Stromal cell of bone marrow (primary cell): ENCODE measurements at regions not wholly inside any gene's neighbourhood (a gene's known extent, or its start where the extent isn't known, plus 50 kb on each side); places are given as distances from the start of the nearest gene placed in this dataset.
"Not testable (repeated sequence)": the region's sequence is repeated elsewhere in the genome, so short reads cannot be mapped to it uniquely, and the experiment has no call there.

Experiments
- DNase-seq: peaks from one replicate; pipeline ENCODE4 v3.0.0-alpha.2; 2012; ENCODE audit warnings: low read depth

DNA sequence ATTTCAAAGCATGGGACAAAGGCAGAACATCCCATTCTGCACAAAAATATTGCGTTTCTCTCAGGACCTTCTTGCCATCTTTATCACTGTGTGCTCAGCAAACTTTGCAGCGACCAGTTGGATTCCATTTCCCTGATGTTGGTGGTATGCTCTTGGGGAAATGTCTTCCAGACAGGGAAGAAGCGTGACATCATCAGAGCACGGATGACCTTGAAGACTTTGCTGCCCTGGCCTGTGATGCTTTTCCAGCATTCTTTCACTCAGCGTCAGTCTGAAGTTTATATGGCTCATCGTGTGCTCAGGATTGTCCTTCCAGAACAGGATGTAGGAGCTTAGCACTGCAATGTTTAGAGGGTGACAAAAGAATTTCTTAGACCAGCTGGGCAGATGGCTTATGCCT lies 131.4 kb upstream of the F3 start:
- DNase-seq: no peak

DNA sequence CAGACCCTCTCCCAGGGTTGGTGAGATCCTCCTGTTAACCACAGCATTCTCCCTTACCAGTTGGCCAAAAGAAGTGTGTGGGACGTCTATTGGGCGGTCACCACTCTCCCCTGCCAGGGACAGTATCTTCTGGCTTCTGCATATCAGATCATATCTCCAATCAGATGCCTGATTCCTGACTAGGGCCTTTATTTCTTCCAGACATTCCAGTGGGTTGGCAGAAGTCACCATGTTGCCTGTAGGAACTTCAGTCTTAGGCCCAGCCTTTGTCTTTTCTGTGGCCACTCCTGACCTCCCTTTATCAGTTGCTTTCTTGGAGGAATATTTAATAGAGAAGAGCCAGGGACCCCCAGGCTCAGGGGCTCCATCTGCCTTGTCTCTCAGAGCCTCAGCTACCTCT lies 130.4 kb upstream of the F3 start:
- no peak for DNase-seq

DNA sequence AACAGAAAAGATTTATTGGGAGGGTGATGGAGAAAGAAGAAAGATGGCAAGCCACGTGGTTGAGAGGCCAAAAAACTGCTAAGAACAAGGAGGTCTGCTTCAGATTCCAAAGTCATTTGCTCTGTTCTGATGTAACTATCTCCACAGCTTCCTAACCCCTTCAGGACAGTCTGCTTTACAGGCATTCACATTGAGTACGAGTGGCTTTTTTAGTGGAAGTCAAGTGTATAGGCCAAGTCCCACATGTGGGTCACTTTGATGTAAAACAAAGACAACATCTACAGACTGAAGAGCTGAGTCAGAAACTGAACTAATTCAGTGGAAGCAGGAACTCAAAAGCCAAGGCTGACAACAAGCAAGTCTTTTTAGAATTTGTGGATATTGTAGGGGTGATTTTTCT lies 128.7 kb upstream of the F3 start:
- no peak for DNase-seq

DNA sequence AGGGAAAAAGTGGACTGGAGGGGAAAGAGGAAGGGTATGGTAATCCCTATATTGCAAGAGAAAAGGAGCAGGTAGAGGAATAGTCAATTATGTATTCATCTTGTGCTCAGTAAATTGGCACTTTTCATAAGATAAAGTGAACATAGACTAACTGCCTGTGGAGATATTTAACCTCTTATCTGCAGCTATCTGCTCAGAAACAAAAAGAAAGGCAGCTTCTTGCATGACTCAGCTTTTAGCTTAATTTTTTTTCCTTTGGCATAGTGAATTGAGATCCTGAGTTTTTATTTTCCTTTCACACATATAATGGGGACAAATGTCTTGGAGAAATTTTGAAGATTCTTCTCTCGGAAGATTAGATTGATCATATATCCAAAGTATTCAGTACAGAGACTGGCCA lies 127.6 kb upstream of the F3 start:
- DNase-seq: no peak

DNA sequence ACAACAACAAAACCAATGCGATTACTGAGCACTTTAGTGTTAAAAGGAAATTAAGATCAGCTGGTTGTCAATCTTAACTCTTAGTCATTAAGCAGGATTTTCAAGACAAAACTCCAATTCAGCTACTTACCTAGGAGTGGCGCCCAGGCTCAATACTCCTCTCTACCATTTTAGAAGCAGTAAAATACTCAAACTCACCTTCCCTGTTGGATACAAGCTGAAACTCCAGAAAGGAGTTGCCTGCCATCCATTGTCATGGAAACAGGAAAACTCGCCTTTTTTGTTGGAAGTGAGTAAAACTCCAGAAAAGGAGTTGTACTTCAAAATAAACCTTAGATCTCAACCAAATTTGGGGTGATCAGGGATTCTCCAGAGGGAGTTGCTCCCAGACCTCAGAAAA lies 127.0 kb upstream of the F3 start:
- DNase-seq: no peak

DNA sequence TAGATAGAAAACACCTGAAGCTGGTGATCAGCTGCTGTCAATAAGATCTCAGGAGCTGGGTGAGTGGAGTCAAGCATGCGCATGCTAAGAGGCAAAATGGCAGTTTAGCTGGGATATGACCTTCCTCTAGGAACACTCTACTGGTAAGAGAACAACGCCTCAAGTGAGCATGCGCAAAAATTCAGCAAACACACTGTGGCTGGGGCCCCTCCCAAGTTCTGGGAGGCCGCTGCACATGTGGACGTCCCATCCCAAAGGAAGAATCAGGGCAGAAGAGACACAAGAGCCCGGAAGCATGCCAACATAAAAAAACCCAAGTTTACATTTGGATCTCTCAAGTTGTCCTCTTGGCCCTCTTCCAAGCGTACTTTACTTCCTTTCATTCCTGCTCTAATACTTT lies 126.3 kb upstream of the F3 start:
- DNase-seq: no peak

DNA sequence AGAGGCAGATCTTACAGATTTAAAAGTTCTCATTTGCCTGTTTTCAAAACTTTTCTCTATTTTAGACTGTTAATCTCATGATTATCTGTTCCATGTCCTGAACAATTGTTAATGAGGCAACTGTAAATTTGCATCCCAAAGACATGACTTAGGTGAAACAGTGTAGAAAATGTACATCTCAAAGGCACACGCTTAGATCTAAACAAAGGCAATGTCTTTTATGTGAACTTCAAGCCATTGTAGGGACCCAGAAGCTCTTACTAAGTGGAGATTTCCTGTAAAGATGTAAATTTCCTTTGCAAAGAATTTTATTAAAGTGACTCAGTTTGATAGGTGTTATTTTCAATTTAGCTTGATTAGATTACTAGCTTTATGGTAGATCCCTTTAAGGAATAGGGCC lies 125.2 kb upstream of the F3 start:
- no peak for DNase-seq

DNA sequence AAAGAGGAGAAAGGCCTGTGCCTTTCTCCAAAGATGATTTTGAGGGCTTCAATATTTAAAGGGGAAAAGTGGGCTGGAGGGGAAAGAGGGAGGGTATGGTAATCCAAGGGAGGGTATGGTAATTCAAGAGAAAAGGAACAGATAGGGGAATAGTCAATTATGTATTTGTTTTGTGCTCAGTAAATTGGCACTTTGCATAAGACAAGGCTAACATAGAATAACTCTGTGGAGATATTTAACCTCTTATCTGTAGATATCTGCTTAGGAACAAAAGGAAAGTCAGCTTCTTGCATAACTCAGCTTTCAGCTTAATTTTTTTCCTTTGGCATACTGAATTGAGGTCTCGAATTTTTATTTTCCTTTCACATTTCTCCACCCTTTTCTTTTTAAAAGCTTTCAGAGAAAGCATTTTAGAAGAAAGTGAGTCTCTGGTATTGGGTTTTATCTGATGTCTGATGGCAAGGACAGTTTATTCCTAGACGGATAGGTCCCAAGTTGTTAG lies 119.9 kb upstream of the F3 start:
- DNase-seq: no peak

DNA sequence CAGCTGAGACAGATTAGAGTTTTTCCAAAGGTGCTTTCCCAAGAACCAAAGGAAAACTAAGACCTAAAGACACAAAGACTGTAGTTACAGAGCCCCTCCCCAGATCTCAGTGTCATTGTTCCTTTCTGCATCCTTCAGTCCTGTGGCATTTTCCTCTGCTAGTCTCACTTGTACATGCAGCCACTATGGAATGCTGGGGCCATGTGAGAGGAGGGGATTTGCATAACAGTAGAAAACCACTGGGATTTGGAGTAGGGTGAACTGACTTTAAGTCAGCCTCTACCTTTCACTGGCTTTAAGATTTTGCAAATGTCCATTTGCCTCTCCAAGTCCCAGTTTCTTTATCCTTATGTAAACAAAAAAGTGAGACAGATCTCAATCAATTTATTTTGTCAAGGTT lies 119.4 kb upstream of the F3 start:
- DNase-seq: no peak

DNA sequence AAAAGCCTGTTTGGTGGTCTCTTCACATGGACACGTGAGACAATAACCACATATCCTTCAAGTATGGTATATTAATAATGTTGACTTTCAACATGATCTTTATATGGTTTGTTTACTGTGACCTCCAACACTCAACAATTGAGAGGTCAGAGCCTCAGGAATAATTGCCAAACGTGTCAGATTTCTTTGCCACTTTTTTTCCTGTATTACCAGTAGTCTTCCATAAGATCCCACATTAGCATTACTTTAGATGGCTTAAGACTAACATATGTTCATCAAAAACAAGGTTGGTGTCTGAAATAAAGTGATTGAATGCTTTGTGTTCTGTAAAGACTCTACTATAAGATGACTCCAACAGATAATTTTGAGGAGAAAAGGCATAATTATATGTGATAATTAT lies 118.7 kb upstream of the F3 start:
- DNase-seq: no peak

DNA sequence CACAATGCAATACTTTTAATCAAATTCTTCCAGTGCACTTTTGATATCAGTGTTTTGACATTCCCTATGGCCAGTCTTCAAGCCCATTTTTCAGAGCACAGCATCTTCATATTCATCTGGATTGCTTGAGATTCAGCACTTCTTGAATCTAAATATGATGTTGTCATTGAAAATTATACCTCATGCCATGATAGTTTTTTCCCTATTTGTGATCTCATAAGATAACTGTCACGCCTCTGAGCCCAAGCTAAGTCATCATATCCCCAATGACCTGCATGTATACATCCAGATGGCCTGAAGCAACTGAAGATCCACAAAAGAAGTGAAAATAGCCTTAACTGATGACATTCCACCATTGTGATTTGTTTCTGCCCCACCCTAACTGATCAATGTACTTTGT lies 117.6 kb upstream of the F3 start:
- DNase-seq: not testable (repeated sequence)

DNA sequence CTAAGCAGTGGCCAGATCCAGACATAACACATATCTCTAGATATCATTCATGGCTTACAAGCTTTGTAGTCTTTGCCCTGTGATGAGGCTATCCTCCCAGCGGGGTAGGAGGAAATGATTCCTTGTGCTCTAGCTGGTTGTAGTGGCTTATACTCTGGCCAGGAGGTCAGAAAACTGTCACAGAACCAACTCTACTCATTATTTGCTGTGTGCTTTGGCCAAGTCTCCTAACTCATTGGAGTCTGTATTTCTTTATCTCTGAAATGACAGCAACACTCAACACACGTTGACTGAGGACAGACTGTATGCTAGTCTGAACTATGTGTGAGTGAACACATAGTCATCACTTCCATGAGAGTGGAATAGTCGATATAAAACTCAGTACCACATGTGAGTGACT lies 116.7 kb upstream of the F3 start:
- peak; percentile 4 for DNase-seq

DNA sequence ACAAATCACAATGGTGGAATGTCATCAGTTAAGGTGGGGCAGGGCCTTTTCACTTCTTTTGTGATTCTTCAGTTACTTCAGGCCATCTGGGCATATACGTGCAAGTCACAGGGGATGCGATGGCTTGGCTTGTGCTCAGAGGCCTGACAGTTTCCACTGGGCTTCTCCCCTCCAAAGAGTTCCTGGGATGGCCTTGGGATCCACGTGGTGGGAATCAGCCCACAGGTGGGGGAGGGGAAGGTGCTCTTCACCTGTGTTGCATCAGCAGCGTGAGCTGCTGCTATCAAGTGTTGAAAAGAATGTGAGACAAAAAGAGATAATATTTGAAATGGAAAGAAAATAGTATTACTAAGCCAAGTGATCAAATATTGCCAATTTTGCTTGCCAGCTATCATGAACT lies 116.2 kb upstream of the F3 start:
- not testable (repeated sequence) for DNase-seq

DNA sequence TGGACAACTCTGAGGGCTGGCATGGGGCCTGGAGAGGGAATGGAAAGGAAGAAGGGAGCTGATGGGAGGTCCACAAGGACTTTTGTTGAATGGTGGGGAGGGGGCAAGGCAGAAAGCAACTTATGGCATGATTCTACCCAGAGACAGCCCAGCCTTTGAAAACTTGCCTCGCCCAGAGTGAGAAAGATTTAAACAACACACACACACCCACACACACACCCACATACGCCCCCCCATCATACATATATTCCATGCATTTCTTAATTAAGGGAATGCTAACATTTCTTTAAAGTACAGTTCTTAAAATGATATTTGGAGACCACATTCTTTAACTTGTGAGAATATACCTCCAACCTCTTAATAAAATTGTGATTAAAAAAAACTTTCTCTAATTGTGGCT lies 115.4 kb upstream of the F3 start:
- no peak for DNase-seq

DNA sequence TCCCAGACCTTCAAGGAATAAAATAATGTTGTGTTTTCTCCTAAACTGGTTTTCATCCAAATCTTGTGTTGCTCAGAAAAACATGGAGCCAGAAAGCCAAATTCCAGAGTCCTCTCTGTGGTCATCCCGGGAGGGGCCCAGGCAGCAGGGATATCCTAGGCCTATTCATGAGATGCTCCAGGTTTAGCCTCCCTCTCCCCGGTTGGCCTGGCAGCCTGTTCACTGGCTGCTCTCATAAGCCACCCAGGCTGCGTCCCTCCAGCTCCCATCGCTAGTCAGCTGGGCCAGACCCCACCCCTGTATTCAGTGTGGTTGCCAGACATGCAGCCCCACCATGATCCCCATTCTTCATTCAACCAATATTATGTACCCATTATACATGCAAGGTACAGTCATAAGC lies 113.4 kb upstream of the F3 start:
- DNase-seq: no peak

DNA sequence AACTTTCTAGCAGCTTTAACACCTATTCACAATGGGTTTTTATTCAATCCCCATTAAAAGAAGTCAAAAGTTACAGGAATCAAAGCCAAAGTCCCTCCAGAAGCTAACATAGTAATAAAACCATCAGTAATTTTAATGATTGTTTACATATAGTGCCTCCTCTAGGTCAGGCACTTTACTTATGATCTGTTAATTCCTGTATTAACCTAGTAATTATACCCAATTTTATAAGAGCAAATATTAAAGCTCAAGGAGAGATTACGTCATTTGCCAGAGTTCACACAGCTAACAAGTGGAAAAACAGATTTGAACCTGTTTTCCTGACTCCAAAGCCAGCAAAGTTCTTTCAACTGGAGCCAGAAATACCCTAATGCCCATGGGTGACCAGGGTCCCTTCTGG lies 112.9 kb upstream of the F3 start:
- no peak for DNase-seq

DNA sequence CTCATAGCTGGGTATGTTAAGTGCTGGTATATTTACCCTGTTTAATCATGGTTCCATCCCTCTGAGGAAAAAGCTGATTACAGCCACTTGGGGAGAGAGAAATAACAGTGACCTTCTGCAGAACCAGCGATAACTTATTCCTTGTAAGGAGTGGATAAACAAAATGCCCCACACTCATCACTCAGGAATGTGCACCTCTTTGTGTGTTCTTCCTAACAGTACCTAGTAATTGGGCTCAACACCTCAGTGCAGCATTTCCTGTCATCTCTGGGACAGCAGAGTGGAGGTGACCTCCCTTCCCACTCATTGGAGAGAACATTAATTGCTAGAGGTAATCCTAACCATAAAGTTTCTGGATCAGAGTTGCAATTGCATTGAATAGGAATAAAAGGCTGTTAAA lies 112.5 kb upstream of the F3 start:
- no peak for DNase-seq

DNA sequence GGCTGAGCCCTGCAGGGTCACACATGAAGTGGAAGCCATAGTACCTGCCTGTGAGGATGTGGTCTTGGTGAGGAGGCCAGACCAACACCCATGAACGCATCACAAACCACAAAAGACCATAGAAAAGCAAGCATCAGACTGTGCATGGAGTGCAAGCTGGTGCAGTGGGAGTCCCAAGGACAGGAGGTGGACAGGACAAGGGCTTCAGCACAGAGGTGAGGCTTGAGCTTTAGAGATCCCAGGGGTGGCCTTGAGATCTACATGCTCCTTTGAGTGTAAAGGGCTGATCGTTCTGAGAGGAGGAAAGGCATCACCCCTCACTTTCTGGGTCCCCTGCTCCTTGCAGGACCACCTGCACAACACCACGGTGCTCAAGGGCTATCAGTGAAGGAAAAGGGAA lies 111.9 kb upstream of the F3 start:
- no peak for DNase-seq

DNA sequence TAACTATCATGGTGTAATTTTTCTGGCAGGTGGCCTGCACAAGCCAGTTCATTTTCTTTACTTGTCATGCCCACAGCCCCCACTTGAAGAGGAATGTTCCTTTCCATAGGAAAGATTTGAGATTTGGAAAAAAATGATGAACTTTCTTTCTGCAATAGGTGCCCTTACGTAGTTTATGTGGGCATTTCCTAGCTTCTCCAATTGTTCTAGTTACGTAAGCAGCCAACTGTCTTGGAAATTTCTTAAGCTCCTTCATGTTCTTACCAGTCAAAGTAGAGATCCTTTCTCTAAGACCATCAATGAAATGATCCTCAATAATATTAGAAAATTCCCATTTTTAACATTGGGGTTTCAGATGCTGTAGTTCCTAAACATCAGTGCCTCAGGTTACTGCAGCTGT lies 109.5 kb upstream of the F3 start:
- DNase-seq: no peak

DNA sequence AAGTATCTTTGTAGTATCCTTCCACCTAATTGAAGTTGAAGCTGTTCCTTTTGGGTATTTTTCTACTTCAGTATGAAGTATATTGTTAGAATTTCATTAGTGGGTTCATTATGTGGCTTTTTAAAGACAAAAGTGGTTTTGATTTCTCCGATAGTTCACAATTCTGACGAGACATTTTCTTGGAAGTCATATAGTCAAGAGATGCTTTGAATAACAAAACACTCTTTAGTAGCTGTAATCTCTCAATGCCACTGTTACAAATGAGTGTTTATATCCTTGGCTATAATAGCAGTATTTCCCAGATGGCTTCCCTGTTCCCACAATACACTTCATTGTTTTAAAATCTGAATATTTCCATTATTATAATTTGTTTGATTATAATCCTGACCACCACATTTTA lies 108.7 kb upstream of the F3 start:
- DNase-seq: no peak

DNA sequence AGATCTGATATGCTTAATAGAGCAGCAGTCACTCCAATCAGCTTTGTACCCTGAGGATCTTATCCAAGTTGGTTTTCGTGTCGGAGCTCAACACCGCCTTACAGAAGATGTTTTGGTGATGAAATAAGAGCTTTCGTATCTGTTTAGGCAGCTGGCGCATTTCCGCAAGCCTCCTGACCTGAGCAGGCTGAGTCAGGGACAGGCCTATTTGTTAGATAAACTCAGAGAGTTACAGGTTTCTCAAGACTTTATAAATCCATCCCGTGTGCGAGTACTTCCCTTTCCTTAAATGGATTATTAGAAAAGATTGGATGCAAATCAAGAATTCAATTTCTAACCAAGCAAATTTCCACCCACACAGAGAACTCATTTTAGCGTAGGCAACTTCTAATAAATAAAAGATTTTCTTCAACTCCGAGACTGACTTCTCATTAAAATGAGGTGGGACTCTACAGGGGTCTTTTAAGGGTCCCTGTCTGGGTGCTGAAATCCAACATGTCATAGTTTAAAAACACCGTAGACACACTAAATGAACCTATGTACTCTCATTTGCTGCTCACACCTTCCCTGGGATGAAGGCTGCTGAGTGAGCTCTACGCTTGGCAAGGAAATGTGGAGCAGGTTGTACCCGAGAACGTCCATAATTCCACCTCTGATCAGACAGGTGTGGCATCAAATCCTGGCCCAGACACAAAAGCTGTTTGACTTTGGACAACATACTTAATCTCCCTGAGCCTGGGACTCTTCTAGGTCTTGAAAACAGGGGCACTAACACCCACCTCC lies 106.9 kb upstream of the F3 start:
- DNase-seq: peak; percentile 41

DNA sequence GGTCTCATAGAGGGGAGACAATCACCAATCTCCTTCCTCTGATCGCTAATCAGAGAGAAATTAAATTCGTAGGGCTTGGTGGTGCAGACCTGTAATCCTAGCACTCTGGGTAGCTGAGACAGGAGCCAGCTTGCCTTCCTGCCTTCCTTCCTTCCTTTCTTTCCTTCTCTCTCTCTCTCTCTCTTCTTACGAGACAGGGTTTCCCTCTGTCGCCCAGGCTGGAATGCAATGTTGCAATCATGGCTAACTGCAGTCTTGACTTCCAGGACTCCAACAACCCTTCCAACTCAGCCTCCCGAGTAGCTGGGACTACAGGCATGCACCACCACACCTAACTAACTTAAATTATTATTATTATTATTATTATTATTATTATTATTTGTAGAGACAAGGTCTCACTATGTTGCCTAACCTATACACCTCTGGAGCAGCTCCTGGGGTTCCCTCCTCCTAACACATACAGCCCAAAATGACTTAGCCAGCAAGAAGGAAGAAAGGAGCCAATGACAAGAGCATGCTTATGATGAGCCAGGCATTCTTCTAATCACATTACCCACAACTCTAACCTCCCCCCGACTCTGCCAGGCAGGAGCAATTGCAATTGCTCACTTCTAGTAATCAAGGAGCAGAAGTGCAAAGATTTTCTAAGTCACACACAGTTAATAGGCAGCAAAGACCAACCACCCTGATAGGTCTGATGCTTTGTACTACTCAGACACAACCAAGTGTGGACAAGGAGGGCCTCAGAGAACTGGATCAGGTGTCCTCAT lies 105.4 kb upstream of the F3 start:
- no peak for DNase-seq

DNA sequence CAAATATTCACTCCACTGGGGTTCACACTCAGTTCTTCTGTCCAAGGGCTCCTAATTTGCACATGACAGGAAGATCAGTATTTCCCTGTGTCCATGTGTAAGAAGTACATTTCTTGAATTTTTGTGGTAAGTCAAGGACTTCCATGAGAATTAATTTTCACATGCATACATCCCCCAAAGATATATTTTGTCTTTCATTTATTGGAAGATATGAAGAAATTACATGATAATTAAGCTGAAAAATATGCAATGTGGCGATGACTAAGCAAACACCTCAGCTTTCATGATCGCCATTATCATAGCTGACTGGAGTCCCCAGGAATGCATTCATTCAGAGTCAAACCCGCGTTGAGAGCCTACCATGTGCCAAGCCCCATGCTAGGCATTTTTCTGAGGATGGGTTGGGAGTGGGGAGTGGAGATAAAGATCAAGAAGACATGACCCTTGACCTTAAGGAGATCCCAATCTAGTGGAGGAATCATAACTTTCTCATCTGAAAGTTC lies 104.6 kb upstream of the F3 start:
- DNase-seq: no peak

DNA sequence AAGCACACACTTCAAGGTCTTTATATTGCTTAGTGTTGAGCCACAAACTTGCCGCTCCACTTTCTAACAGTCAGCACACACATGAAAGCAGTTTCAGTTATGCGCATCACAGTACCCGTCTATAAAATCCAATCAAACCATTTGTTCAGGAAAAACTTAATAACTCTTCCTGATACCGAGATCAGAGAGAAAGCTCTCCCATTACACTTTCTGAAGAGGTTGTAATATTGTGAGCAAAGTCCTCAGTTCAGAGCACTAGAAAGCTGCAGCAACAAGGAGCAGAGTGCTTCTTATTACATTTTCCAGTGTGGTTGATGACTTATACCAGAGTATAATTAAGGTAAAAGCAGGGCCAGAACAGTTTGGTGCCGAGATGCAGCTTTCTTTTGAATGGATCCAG lies 102.8 kb upstream of the F3 start:
- DNase-seq: no peak
